ENCODE measurements at regions not wholly inside any gene's neighbourhood (a gene's known extent, or its start where the extent isn't known, plus 50 kb on each side); places are given as distances from the start of the nearest gene placed in this dataset.

DNA sequence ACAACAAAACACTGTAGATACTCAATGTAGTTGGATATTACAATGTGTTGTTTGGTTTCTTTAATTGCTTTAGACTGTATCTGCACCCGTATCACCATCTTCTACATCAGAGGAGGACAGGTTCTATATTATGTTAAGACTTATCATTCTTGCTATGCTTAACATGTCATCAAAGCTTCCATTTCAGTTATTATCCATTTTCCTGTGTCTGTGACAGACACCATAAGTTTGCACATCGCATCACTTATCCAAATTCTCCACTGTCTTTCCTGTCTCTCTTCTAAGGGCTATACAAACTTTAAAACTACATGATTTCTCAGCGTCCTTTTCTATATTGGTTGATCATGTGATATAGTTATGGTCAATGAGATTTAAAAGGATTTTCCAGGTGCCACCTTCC lies 719.0 kb downstream of the TBC1D32 start:
- Mint-ChIP-seq H3K9me3 (peaks cover 16% of the 10 kb centered on the region), H3K27ac (no peak overlapping the region), H3K27me3 (no peaks in the 10 kb centered on the region), H3K36me3 (no peaks in the 10 kb centered on the region), H3K4me3 (no peak overlapping the region), H3K4me1 (ENCODE audit: low read depth in 2 of 2) (no peaks in the 10 kb centered on the region)
- ATAC-seq: no peak
- DNase-seq (ENCODE audit: low spot score): no peak

DNA sequence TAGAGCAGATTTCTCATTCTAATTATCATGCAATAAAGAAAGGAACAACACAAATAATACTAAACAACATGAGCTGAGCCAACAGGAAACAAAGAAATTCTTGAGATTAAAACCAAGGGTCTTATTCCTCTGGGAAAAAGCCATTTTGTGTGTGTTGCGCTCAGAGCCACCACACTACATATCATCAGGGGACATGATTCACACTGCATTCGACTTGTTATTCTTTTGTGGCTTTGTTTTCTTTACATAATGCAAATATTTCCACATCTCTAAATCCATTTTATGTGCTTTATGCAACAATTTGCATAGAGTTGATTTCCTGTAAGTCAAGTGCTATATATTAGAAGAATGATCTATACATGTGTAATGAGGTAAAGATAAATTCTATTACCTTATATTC lies 719.6 kb downstream of the TBC1D32 start:
- Mint-ChIP-seq H3K4me3 (no peak overlapping the region), H3K36me3 (no peaks in the 10 kb centered on the region), H3K9me3 (peaks cover 16% of the 10 kb centered on the region), H3K4me1 (ENCODE audit: low read depth in 2 of 2) (no peaks in the 10 kb centered on the region), H3K27me3 (no peaks in the 10 kb centered on the region), H3K27ac (no peak overlapping the region)
- DNase-seq (ENCODE audit: low spot score) (no peak), ATAC-seq (no peak)

DNA sequence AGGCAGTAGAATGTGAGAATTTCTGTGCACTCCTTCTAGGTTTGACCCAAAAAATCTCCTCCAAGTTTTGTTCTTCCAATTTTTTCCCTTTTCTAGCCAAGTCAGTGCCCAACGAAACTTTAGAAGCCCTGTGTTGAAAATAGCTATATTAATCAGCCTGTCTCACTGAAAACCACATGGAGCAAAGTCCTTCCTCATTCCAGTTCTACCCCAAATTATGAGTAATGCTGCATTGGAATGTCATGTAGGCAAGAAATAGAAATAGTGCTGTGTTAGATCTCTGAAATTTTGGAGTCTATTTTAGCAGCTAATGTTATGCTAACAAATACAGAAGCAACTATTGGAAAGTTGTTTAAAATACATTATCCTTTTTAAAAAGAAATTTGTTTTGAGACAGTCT lies 725.5 kb downstream of the TBC1D32 start:
- Mint-ChIP-seq H3K27ac (no peak overlapping the region), H3K27me3 (no peaks in the 10 kb centered on the region), H3K4me3 (no peak overlapping the region), H3K9me3 (peaks cover 3% of the 10 kb centered on the region), H3K36me3 (no peaks in the 10 kb centered on the region), H3K4me1 (ENCODE audit: low read depth in 2 of 2) (peaks cover 0 to 2% of the 10 kb centered on the region in 2 donors)
- DNase-seq (ENCODE audit: low spot score): no peak
- no peak for ATAC-seq

DNA sequence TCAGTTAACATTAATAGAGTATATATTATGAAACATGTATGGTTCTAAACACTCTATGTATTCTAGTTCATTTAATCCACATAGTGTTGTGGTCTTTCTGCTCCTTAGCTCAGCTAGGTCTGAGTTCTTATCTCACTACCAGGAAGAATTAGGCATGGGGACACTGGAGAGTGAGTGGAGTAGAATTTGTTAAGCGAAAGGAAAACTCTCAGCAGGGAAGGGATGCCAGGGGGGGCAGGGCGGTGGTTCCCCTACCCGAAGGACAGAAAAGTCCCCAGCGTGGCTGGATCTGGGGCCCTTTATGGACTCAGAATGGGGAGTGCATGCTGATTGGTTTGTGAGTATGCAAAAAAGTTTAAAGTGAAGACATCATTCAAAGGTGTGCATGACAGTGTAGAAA lies 727.5 kb downstream of the TBC1D32 start:
- Mint-ChIP-seq H3K27ac (no peak overlapping the region), H3K4me1 (ENCODE audit: low read depth in 2 of 2) (peaks cover 0 to 2% of the 10 kb centered on the region in 2 donors), H3K4me3 (no peak overlapping the region), H3K9me3 (peaks cover 3% of the 10 kb centered on the region), H3K36me3 (no peaks in the 10 kb centered on the region), H3K27me3 (no peaks in the 10 kb centered on the region)
- DNase-seq (ENCODE audit: low spot score): no peak
- ATAC-seq: no peak

DNA sequence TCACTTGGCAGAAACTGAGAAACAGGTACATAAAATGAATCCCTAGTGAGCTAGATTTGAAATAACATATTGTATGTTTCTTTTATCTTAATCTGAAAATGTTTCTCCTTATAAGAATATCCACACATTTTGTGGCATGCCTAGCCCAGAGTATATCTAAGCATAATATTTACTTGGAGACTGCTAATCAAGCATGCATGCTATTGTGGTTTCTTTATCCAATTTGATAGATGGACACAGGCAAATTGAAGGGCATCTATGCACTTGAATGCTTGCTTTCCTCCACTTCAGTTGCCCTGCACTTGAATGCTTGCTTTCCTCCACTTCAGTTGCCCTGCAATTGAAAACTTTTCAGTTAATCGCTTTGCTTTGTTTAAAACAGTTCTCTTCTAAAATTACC lies 729.8 kb downstream of the TBC1D32 start:
- peaks cover 0 to 2% of the 10 kb centered on the region in 2 donors for H3K4me1 Mint-ChIP-seq (ENCODE audit: low read depth in 2 of 2)
- DNase-seq (ENCODE audit: low spot score) (no peak), ATAC-seq (no peak)
- H3K27me3 Mint-ChIP-seq: no peaks in the 10 kb centered on the region
- peaks cover 10% of the 10 kb centered on the region for H3K9me3 Mint-ChIP-seq
- no peak overlapping the region for H3K27ac Mint-ChIP-seq
- H3K36me3 Mint-ChIP-seq: no peaks in the 10 kb centered on the region
- H3K4me3 Mint-ChIP-seq: no peak overlapping the region

DNA sequence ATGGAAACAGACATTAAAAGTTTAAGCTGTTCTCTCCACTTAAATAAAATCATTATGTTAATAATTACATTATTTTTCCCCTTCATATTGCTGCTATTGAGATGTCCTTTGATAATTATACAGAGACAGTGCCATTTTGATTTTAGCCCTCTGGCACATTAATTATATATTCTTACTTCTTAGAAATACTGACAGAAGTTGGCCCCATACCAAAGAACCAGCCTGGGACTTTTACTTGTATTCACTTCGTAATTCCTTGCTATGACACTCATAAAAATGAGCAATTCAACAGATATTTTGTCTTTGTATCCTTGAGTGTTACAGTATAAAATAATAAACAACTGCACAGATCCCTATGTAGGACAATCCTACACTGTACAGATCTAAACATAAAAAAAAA lies 743.7 kb downstream of the TBC1D32 start:
- H3K27me3 Mint-ChIP-seq: no peaks in the 10 kb centered on the region
- ATAC-seq (no peak), DNase-seq (ENCODE audit: low spot score) (no peak)
- no peaks in the 10 kb centered on the region for H3K9me3 Mint-ChIP-seq
- no peak overlapping the region for H3K27ac Mint-ChIP-seq
- no peaks in the 10 kb centered on the region for H3K4me1 Mint-ChIP-seq (ENCODE audit: low read depth in 2 of 2)
- H3K36me3 Mint-ChIP-seq: no peaks in the 10 kb centered on the region
- H3K4me3 Mint-ChIP-seq: no peak overlapping the region

DNA sequence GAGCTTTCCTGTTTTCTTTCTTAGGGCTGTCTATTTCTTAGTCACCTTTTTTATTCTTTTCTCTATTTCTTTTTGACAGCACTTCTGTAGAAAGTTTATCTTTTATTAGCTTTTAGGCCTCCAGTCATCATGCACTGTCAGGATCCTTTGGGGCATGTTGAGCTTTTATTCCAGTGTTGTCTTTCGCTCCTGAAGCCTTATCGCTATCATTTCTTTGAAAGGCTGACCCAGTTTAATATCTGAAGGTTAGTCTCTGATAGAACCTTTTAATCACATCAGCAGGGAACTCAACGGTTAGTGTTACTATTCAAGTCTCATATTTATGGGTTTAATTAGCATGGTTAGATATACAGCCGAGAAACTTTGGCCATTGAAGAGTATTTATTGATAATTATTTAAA lies 745.9 kb downstream of the TBC1D32 start:
- Mint-ChIP-seq H3K4me1 (ENCODE audit: low read depth in 2 of 2) (no peaks in the 10 kb centered on the region), H3K27ac (no peak overlapping the region), H3K9me3 (peaks cover 2% of the 10 kb centered on the region), H3K27me3 (no peaks in the 10 kb centered on the region), H3K4me3 (no peak overlapping the region), H3K36me3 (no peaks in the 10 kb centered on the region)
- no peak for ATAC-seq
- no peak for DNase-seq (ENCODE audit: low spot score)

DNA sequence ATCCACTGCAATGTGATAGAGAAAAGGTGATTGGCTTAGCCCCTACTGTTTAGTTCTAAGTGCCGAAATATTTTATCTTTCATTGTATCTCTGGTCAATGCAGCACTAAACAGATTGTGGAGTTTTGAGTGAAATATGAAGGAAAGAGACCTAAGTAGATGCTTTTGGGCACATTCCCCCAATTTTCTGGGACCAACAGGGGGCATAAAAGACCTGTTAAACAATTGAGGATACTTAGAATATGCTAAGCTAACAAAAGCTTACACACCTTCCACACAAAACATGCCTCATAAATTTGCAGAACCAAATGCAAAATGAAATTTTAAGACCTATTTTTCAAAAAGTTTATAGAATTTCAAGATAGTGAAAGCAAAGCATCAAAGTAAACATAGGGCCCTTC lies 746.9 kb downstream of the TBC1D32 start:
- Mint-ChIP-seq H3K9me3 (peaks cover 10% of the 10 kb centered on the region), H3K27ac (no peak overlapping the region), H3K4me3 (no peak overlapping the region), H3K27me3 (no peaks in the 10 kb centered on the region), H3K36me3 (no peaks in the 10 kb centered on the region), H3K4me1 (ENCODE audit: low read depth in 2 of 2) (no peaks in the 10 kb centered on the region)
- DNase-seq (ENCODE audit: low spot score) (no peak), ATAC-seq (no peak)

DNA sequence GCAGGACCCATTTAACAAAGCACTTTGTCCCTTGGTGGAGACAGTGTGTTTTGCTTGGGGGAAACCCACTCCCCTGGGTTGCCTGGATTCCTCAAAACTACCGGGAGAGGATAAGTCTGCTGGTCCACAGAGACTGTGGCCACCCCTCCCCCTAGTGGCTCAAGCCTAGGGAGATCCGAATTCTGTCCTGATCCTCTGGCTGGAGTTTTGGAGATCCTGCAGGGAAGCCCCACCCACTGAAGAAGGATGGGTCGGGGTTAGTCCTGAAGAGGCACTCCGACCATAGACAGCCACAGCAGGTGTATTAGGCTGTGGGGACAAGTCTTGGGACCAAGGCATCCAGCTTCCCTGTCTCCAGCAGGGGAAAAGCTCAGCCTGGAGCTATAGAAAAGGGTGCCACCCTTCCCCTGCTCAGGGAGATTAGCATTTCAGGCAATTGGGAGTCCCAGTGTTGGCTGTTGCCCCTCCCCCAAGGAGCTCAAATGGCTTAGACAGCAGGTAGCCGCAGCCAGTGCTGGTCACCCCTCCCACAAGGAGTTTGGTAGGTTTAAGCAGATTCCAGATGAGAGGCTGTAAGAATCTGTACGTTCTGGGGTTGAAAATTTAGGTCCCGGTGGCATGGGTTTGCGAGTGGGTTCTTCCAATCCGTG lies 750.0 kb downstream of the TBC1D32 start:
- Mint-ChIP-seq H3K36me3 (no peaks in the 10 kb centered on the region), H3K4me3 (no peak overlapping the region), H3K27me3 (no peaks in the 10 kb centered on the region), H3K9me3 (peaks cover 19% of the 10 kb centered on the region), H3K4me1 (ENCODE audit: low read depth in 2 of 2) (no peaks in the 10 kb centered on the region), H3K27ac (no peak overlapping the region)
- ATAC-seq (no peak), DNase-seq (ENCODE audit: low spot score) (no peak)

DNA sequence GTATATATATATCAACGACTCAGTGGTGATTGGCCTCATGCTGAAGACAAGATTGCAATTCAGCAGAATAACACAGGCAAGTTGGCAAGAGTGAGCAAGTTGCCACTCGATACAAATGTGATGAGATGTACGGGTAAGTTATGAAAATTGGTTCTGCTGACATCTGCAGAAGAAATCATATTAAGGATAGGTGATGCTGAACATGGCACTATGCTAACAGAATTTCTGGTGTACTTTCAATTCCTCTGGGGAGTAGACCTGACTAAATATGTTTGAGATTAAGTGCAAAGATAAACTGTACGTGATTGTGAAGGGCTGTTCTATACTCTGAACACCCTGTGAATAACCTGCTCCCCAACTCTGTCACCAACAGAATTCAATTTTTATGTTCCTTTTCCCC lies 758.2 kb downstream of the TBC1D32 start:
- Mint-ChIP-seq H3K4me1 (ENCODE audit: low read depth in 2 of 2) (no peaks in the 10 kb centered on the region), H3K9me3 (peaks cover 3% of the 10 kb centered on the region), H3K36me3 (no peaks in the 10 kb centered on the region), H3K4me3 (no peak overlapping the region), H3K27me3 (no peaks in the 10 kb centered on the region), H3K27ac (no peak overlapping the region)
- ATAC-seq: no peak
- no peak for DNase-seq (ENCODE audit: low spot score)

DNA sequence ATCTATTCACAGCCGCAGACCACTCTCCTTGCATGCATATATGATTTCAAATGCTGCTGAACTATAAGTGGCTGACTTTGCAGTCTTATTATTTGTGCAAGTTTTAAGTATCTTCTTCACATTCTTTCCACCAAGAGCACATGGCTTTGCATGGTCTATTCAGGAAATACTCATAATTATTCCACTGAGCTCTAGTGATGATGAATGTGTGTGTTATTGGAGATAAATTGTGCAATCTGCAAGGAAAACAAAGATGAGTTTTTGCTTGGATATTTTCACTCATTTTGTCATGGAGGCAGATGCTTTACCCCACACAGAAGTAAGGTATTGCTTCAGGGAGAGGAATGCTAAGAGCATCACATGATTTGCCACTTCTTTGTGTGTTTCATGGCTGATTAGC lies 764.6 kb downstream of the TBC1D32 start:
- no peaks in the 10 kb centered on the region for H3K4me1 Mint-ChIP-seq (ENCODE audit: low read depth in 2 of 2)
- H3K27ac Mint-ChIP-seq: no peak overlapping the region
- no peaks in the 10 kb centered on the region for H3K27me3 Mint-ChIP-seq
- H3K36me3 Mint-ChIP-seq: no peaks in the 10 kb centered on the region
- no peak for ATAC-seq
- peaks cover 6% of the 10 kb centered on the region for H3K9me3 Mint-ChIP-seq
- no peak for DNase-seq (ENCODE audit: low spot score)
- H3K4me3 Mint-ChIP-seq: no peak overlapping the region

DNA sequence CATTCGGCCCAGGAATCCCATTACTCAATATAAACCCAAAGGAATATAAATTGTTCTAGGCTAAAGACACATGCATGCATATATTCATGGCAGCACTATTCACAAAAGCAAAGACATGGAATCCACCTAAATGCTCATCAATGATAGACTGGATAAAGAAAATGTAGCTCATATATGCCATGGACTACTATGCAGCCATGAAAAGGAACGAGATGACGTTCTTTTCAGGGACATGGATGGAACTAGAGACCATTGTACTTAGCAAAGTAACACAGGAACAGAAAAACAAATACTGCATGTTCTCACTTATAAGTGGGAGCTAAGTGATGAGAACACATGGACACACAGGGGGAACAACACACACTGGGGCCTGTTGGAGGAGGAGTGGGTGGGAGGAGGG lies 769.5 kb downstream of the TBC1D32 start:
- DNase-seq (ENCODE audit: low spot score) (no peak), ATAC-seq (no peak)
- Mint-ChIP-seq H3K9me3 (peaks cover 21% of the 10 kb centered on the region), H3K4me3 (no peak overlapping the region), H3K4me1 (ENCODE audit: low read depth in 2 of 2) (no peaks in the 10 kb centered on the region), H3K27ac (no peak overlapping the region), H3K27me3 (no peaks in the 10 kb centered on the region), H3K36me3 (no peaks in the 10 kb centered on the region)

DNA sequence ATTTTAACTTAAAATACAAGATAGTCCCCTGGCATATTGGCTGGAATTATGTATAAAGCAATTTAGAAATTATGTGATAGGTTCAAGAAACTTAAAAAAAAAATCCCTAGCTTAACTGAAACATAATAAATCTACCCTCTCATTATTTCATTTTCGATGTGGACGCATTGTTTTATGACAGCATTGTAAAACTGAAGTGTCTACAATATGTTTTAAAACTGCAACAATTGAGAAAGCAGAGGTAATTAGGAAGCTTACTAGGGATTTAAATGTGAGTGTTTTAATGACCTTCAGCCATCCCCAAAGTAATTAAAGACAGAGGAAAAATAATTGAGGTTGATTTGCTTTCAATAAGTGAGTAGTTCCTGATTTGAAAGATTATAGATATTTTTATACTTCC lies 776.0 kb downstream of the TBC1D32 start:
- ATAC-seq (no peak), DNase-seq (ENCODE audit: low spot score) (no peak)
- Mint-ChIP-seq H3K27ac (no peak overlapping the region), H3K36me3 (no peaks in the 10 kb centered on the region), H3K27me3 (no peaks in the 10 kb centered on the region), H3K9me3 (peaks cover 18% of the 10 kb centered on the region), H3K4me1 (ENCODE audit: low read depth in 2 of 2) (no peaks in the 10 kb centered on the region), H3K4me3 (no peak overlapping the region)

DNA sequence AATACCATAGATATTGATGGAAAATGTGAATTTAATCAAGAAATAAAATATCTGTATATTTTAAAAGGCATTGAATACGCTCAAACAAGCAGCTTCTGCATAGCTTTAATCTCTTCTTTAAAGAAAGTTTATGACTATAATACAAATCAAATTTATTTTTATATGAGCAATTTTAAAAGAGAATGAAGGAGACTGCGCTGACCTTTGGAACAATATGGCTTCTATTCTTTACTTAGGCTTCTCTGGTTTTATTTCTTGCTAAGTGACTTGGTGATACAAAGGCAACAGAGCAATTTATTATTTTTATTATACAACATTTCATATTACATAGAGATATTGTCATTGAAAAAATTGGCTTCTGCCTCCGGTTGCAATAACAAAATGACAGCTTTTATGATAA lies 776.7 kb downstream of the TBC1D32 start:
- no peak for ATAC-seq
- Mint-ChIP-seq H3K4me1 (ENCODE audit: low read depth in 2 of 2) (no peaks in the 10 kb centered on the region), H3K36me3 (no peaks in the 10 kb centered on the region), H3K27ac (no peak overlapping the region), H3K9me3 (peaks cover 18% of the 10 kb centered on the region), H3K4me3 (no peak overlapping the region), H3K27me3 (no peaks in the 10 kb centered on the region)
- no peak for DNase-seq (ENCODE audit: low spot score)

DNA sequence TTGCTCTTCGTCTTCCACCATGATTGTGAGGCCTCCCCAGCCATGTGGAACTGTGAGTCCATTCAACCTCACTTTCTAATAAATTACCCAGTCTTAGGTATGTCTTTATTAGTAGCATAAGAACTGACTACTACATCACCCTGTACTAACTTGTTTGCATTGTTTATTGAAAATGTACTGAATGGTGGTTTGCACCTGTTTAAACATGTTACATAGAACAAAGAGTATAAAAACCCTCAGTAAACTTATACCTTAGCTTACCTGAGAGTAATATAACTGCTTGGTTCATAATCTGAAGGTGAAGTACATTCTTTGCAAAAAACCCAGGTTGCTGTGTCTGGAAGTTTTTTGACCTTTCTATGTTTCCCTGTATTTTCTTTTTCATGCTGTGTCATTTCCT lies 777.8 kb downstream of the TBC1D32 start:
- Mint-ChIP-seq H3K27me3 (no peaks in the 10 kb centered on the region), H3K9me3 (peaks cover 14% of the 10 kb centered on the region), H3K27ac (no peak overlapping the region), H3K4me1 (ENCODE audit: low read depth in 2 of 2) (no peaks in the 10 kb centered on the region), H3K36me3 (no peaks in the 10 kb centered on the region), H3K4me3 (no peak overlapping the region)
- no peak for ATAC-seq
- DNase-seq (ENCODE audit: low spot score): no peak

Data from natural killer cell treated with Interleukin-12 subunit alpha and Interleukin-12 subunit beta and Interleukin-15 and Interleukin-18, amount 100 ng/mL, for 72 hours (primary cell).